SK-N-MC (cell line): ENCODE measurements at regions not wholly inside any gene's neighbourhood (a gene's known extent, or its start where the extent isn't known, plus 50 kb on each side); places are given as distances from the start of the nearest gene placed in this dataset.

ENCODE experiments used
- DNase-seq: peaks from one replicate; pipeline ENCODE4 v3.0.0-alpha.2; 2011; ENCODE audit warnings: low read depth, low spot score
- H3K27ac ChIP-seq: fragments of 200-600 bp; sonication (generic); 2 replicates; pipeline ENCODE4 v1.5.1; 2016; ENCODE audit warnings: mixed run types
- H3K36me3 ChIP-seq: fragments of 200-600 bp; sonication (generic); 2 replicates; pipeline ENCODE4 v1.6.1; 2017; ENCODE audit warnings: antibody characterized with exemption, low read length, mixed read lengths; ENCODE audit not compliant: insufficient read depth
- H3K4me3 ChIP-seq: fragments of 200-600 bp; sonication (generic); 2 replicates; pipeline ENCODE4 v1.5.1; 2016
- H3K9ac ChIP-seq: fragments of 200-600 bp; sonication (generic); 2 replicates; pipeline ENCODE4 v1.8.0; 2017; ENCODE audit warnings: mixed run types, mixed read lengths; ENCODE audit not compliant: insufficient read length
- H3K9me3 ChIP-seq: fragments of 200-600 bp; sonication (generic); 2 replicates; pipeline ENCODE4 v1.6.1; 2017; ENCODE audit warnings: low read depth, mild to moderate bottlenecking, antibody characterized with exemption, low read length, moderate library complexity, mixed read lengths
- EZH2 ChIP-seq: fragments of 200-600 bp; sonication (generic); IDR thresholded peaks from one replicate; pipeline ENCODE4 v1.6.1; 2017; ENCODE audit warnings: antibody characterized with exemption
- FOXP2 ChIP-seq: optimal IDR thresholded peaks from 2 replicates; pipeline ENCODE3; 2011; ENCODE audit warnings: mild to moderate bottlenecking, moderate library complexity; ENCODE audit not compliant: insufficient read depth; ENCODE audit errors: extremely low read length, control extremely low read depth
- POLR2AphosphoS5 ChIP-seq: IDR thresholded peaks from 2 replicates; pipeline ENCODE4 v1.6.1; 2012; ENCODE audit warnings: mild to moderate bottlenecking, low read depth, low read length, borderline replicate concordance

GRCh38 chr2:78913257-78913656 is 112.2 kb upstream of the REG3G start:
- no peaks in the 10 kb centered on the region for H3K9me3 ChIP-seq
- H3K36me3 ChIP-seq: no peaks in the 10 kb centered on the region
- H3K4me3 ChIP-seq: no peak overlapping the region
- H3K9ac ChIP-seq: no peak overlapping the region
- no peak for TF ChIP-seq FOXP2
- no peak for TF ChIP-seq EZH2
- TF ChIP-seq POLR2AphosphoS5: no peak
- H3K27ac ChIP-seq: no peak overlapping the region
- DNase-seq: no peak

GRCh38 chr2:78925258-78925657 is 100.2 kb upstream of the REG3G start:
- TF ChIP-seq EZH2 (no peak), POLR2AphosphoS5 (no peak), FOXP2 (no peak)
- Histone ChIP-seq H3K9ac (no peak overlapping the region), H3K36me3 (no peaks in the 10 kb centered on the region), H3K4me3 (no peak overlapping the region), H3K27ac (no peak overlapping the region), H3K9me3 (no peaks in the 10 kb centered on the region)
- no peak for DNase-seq

DNA sequence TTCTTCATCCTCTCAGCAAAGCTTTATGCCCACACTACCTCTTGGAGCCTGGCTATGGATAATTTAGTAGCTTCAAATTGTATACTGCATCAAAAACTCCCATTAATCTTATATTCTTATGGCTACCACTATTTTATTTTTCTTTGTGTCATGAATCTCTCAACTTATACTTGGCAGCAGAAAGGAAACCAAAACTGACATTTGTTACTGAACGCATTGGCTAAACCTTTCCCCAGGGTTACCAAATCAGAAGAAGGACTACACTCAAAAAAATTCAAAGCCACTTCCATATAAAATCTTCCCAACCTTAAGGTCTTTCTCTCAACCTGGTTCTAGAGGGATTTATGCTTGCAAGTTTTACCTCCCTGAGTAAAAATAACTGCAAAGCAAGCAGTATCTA is 97.0 kb upstream of the REG3G start:
- Histone ChIP-seq H3K9ac (no peak overlapping the region), H3K36me3 (no peaks in the 10 kb centered on the region), H3K27ac (no peak overlapping the region), H3K9me3 (no peaks in the 10 kb centered on the region), H3K4me3 (no peak overlapping the region)
- DNase-seq: no peak
- TF ChIP-seq POLR2AphosphoS5: no peak
- TF ChIP-seq FOXP2: no peak
- no peak for TF ChIP-seq EZH2

DNA sequence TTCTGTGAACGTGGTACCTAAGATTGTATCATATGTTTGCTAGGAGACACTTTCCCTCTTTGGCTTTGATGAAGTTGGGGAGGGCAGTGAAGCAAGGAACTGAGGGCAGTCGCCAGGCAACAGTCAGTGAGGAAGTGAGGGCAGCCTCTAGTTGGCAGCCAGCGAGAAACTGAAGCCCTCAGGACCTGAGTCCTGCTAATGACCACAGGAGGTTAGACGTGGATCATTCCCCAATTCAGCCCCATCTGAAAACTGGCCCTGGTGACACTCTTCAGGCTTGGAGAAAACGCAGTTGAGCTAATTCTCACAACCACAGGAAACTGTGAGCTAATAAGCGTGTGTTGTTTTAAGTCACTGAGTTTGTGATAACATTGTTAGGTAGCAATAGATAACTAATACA is 84.5 kb upstream of the REG3G start:
- TF ChIP-seq EZH2 (no peak), POLR2AphosphoS5 (no peak), FOXP2 (no peak)
- Histone ChIP-seq H3K9ac (no peak overlapping the region), H3K27ac (no peak overlapping the region), H3K4me3 (no peak overlapping the region), H3K9me3 (no peaks in the 10 kb centered on the region), H3K36me3 (no peaks in the 10 kb centered on the region)
- DNase-seq: no peak

DNA sequence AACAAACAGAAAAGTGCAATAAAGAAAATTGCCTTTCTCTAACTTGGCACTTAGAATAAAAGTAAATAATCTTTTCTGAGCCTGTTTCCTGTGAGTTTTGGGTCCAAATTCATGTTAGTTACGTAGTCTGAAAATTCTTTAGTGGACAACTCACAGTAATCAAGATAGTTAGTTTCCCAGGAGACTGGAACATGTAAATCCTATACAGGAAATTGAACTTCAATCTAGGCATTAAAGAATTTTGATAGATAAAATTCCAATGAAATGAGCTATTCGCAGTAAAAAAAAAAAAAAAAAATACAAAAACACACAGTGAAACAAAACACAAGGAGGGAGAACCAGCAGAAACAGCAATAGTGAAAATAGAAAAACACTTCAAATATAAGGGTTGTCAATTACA is 83.8 kb upstream of the REG3G start:
- Histone ChIP-seq H3K4me3 (no peak overlapping the region), H3K36me3 (no peaks in the 10 kb centered on the region), H3K27ac (no peak overlapping the region), H3K9ac (no peak overlapping the region), H3K9me3 (no peaks in the 10 kb centered on the region)
- DNase-seq: no peak
- TF ChIP-seq EZH2 (no peak), POLR2AphosphoS5 (no peak), FOXP2 (no peak)

DNA sequence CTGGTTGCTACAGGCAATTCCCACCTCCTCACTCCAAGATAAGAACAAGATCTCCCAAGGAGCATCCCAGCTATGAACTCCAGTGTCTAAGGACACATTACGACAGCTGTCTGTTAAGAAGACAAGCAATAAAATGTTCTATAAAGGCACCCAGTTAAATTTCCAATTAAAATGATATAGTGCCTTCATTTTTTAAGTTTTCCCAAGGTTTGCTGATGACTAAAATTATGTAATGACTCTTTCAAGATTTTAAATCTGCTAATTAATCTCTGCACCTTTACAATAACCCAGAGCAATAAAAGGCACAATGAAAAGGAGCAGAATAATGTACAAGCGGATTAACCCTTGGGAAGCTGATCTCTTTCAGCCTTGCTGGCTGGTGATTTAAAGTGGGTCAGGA is 61.6 kb upstream of the REG3G start:
- no peak for TF ChIP-seq EZH2
- H3K36me3 ChIP-seq: no peaks in the 10 kb centered on the region
- H3K9ac ChIP-seq: no peak overlapping the region
- H3K9me3 ChIP-seq: no peaks in the 10 kb centered on the region
- H3K27ac ChIP-seq: no peak overlapping the region
- H3K4me3 ChIP-seq: no peak overlapping the region
- DNase-seq: no peak

- Histone ChIP-seq H3K27ac (no peak overlapping the region), H3K9ac (no peak overlapping the region)
These were observed 58.2 kb upstream of the REG3G start for GRCh38 chr2:78967294-78967693.

DNA sequence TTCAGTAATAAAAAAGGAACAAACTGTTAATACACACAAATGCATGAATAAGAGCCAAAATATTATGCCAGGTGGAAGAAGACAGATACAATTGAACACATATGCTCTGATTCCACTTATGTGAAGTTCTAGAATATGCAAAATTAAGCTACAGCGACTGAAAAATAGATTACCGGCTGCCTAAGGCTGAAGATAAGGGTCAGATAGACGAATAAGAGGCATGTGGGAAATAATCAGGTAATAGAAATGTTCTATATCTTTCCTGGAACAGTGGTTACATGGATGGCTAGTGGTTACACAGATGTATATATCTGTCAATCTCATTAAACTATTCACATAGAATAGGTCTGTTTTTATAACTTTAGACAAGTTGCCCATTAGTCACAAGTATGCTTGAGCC is 51.9 kb upstream of the REG3G start:
- Histone ChIP-seq H3K9me3 (no peaks in the 10 kb centered on the region; the same call in 1 of the 2 replicates), H3K4me3 (no peak overlapping the region), H3K9ac (no peak overlapping the region), H3K27ac (no peak overlapping the region), H3K36me3 (no peaks in the 10 kb centered on the region)
- no peak for DNase-seq
- no peak for TF ChIP-seq FOXP2
- no peak for TF ChIP-seq POLR2AphosphoS5
- no peak for TF ChIP-seq EZH2

More at GRCh38 chr2:78967294-78967693, 58.2 kb upstream of the REG3G start:
- Histone ChIP-seq H3K4me3 (no peak overlapping the region), H3K9me3 (no peaks in the 10 kb centered on the region; the same call in 1 of the 2 replicates), H3K36me3 (no peaks in the 10 kb centered on the region)
- TF ChIP-seq POLR2AphosphoS5 (no peak), EZH2 (no peak), FOXP2 (no peak)
- no peak for DNase-seq
